Activated CD8-positive, alpha-beta memory T cell treated with anti-CD3 and anti-CD28 coated beads, Interleukin-2, amount 50 U/mL, for 1 hour (primary cell): ENCODE measurements at regions not wholly inside any gene's neighbourhood (a gene's known extent, or its start where the extent isn't known, plus 50 kb on each side); places are given as distances from the start of the nearest gene placed in this dataset.
"Not testable (repeated sequence)": the region's sequence is repeated elsewhere in the genome, so short reads cannot be mapped to it uniquely, and the experiment has no call there.

Source experiments
- DNase-seq: peaks from one replicate; pipeline ENCODE4 v3.0.0-alpha.2; 2020; ENCODE audit errors: extremely low read depth

- DNase-seq: no peak
Measured at GRCh38 chr6:6748001-6748400, 159.5 kb downstream of the LY86 start.

- no peak for DNase-seq
Measured at GRCh38 chr6:6749702-6750491, 161.4 kb downstream of the LY86 start.

GRCh38 chr6:6750594-6751265 is 162.2 kb downstream of the LY86 start:
- DNase-seq: no peak

- no peak for DNase-seq
Measured at GRCh38 chr6:6751266-6751596, 162.7 kb downstream of the LY86 start.

- no peak for DNase-seq
Measured at GRCh38 chr6:6751619-6752023, 163.1 kb downstream of the LY86 start.

- no peak for DNase-seq
Measured at GRCh38 chr6:6752129-6752528, 163.6 kb downstream of the LY86 start.

GRCh38 chr6:6753301-6753700 is 164.8 kb downstream of the LY86 start:
- no peak for DNase-seq

- no peak for DNase-seq
Measured at GRCh38 chr6:6756526-6756925, 168.0 kb downstream of the LY86 start.

- DNase-seq: no peak
Measured at GRCh38 chr6:6758546-6758914, 170.0 kb downstream of the LY86 start.

GRCh38 chr6:6758915-6759654 is 170.6 kb downstream of the LY86 start:
- DNase-seq: no peak

- DNase-seq: no peak
Measured at GRCh38 chr6:6760002-6760401, 171.5 kb downstream of the LY86 start.

- not testable (repeated sequence) for DNase-seq
Measured at GRCh38 chr6:6762566-6762965, 174.0 kb downstream of the LY86 start.

- no peak for DNase-seq
Measured at GRCh38 chr6:6764764-6765434, 176.4 kb downstream of the LY86 start.

GRCh38 chr6:6766230-6766905 is 177.8 kb downstream of the LY86 start:
- DNase-seq: no peak

GRCh38 chr6:6769466-6769865 is 180.9 kb downstream of the LY86 start:
- DNase-seq: no peak

GRCh38 chr6:6771224-6771945 is 182.9 kb downstream of the LY86 start:
- DNase-seq: no peak

- no peak for DNase-seq
Measured at GRCh38 chr6:6771964-6772363, 183.4 kb downstream of the LY86 start.

GRCh38 chr6:6772751-6773150 is 184.2 kb downstream of the LY86 start:
- DNase-seq: no peak

- DNase-seq: no peak
Measured at GRCh38 chr6:6775074-6775473, 186.6 kb downstream of the LY86 start.

- DNase-seq: no peak
Measured at GRCh38 chr6:6780231-6780630, 191.7 kb downstream of the LY86 start.
